ENCODE measurements at regions not wholly inside any gene's neighbourhood (a gene's known extent, or its start where the extent isn't known, plus 50 kb on each side); places are given as distances from the start of the nearest gene placed in this dataset.

- Histone ChIP-seq H3K4me1 (ENCODE audit: control insufficient read depth in 1 of 2, insufficient read depth in 2 of 2, low read length in 2 of 2) (no peaks in the 10 kb centered on the region), H3K27ac (ENCODE audit: low read depth in 1 of 2, low read length in 2 of 2) (no peak overlapping the region), H3K9me3 (ENCODE audit: control insufficient read depth, low read length) (peaks cover 1% of the 10 kb centered on the region), H3K36me3 (ENCODE audit: control insufficient read depth in 1 of 2, insufficient read depth in 2 of 2, low read length in 1 of 2) (no peaks in the 10 kb centered on the region), H3K4me3 (ENCODE audit: low read length in 2 of 2) (no peak overlapping the region), H3K27me3 (ENCODE audit: control insufficient read depth in 1 of 2, insufficient read depth in 2 of 2, low read length in 1 of 2) (no peaks in the 10 kb centered on the region)
- ATAC-seq (ENCODE audit: low FRiP score) (no peak), DNase-seq (no peak)
- 87% methylated on average over 5 of the region's 5 CpGs for WGBS, 2 donors
- intact Hi-C loops (cut with DNase I) = no loop called here
These were observed 669.1 kb downstream of the GALR1 start for GRCh38 chr18:77918730-77919129.

- Histone ChIP-seq H3K4me1 (ENCODE audit: control insufficient read depth in 1 of 2, insufficient read depth in 2 of 2, low read length in 2 of 2) (no peaks in the 10 kb centered on the region), H3K4me3 (ENCODE audit: low read length in 2 of 2) (no peak overlapping the region), H3K36me3 (ENCODE audit: control insufficient read depth in 1 of 2, insufficient read depth in 2 of 2, low read length in 1 of 2) (no peaks in the 10 kb centered on the region), H3K27me3 (ENCODE audit: control insufficient read depth in 1 of 2, insufficient read depth in 2 of 2, low read length in 1 of 2) (no peaks in the 10 kb centered on the region), H3K9me3 (ENCODE audit: control insufficient read depth, low read length) (no peaks in the 10 kb centered on the region), H3K27ac (ENCODE audit: low read depth in 1 of 2, low read length in 2 of 2) (no peak overlapping the region)
- 49 to 51% methylated on average over 4 of the region's 4 CpGs for WGBS, 2 donors
- ATAC-seq (ENCODE audit: low FRiP score) (no peak), DNase-seq (no peak)
- intact Hi-C loops (cut with DNase I) = no loop called here
These were observed 670.3 kb downstream of the GALR1 start for GRCh38 chr18:77919923-77920322.

GRCh38 chr18:77935342-77935741 lies 685.7 kb downstream of the GALR1 start:
- 60 to 67% methylated on average over 1 of the region's 1 CpG for WGBS, 2 donors

GRCh38 chr18:77940566-77940965 lies 690.9 kb downstream of the GALR1 start:
- 81 to 86% methylated on average over 10 of the region's 10 CpGs for WGBS, 2 donors
- no peaks in the 10 kb centered on the region for H3K36me3 ChIP-seq (ENCODE audit: control insufficient read depth in 1 of 2, insufficient read depth in 2 of 2, low read length in 1 of 2)
- H3K4me1 ChIP-seq (ENCODE audit: control insufficient read depth in 1 of 2, insufficient read depth in 2 of 2, low read length in 2 of 2) = no peaks in the 10 kb centered on the region
- intact Hi-C loops (cut with DNase I) = no loop called here
- DNase-seq (no peak), ATAC-seq (ENCODE audit: low FRiP score) (no peak)
- H3K9me3 ChIP-seq (ENCODE audit: control insufficient read depth, low read length) = peaks cover 1% of the 10 kb centered on the region
- no peak overlapping the region for H3K27ac ChIP-seq (ENCODE audit: low read depth in 1 of 2, low read length in 2 of 2)
- H3K4me3 ChIP-seq (ENCODE audit: low read length in 2 of 2) = no peak overlapping the region
- peaks cover 0 to 2% of the 10 kb centered on the region in 2 donors for H3K27me3 ChIP-seq (ENCODE audit: control insufficient read depth in 1 of 2, insufficient read depth in 2 of 2, low read length in 1 of 2)

More at GRCh38 chr18:77935342-77935741, 685.7 kb downstream of the GALR1 start:
- intact Hi-C loops (cut with DNase I) = no loop called here
- Histone ChIP-seq H3K27me3 (ENCODE audit: control insufficient read depth in 1 of 2, insufficient read depth in 2 of 2, low read length in 1 of 2) (peaks cover 0 to 2% of the 10 kb centered on the region in 2 donors), H3K4me1 (ENCODE audit: control insufficient read depth in 1 of 2, insufficient read depth in 2 of 2, low read length in 2 of 2) (no peaks in the 10 kb centered on the region), H3K36me3 (ENCODE audit: control insufficient read depth in 1 of 2, insufficient read depth in 2 of 2, low read length in 1 of 2) (no peaks in the 10 kb centered on the region), H3K9me3 (ENCODE audit: control insufficient read depth, low read length) (peaks cover 1% of the 10 kb centered on the region), H3K27ac (ENCODE audit: low read depth in 1 of 2, low read length in 2 of 2) (no peak overlapping the region), H3K4me3 (ENCODE audit: low read length in 2 of 2) (no peak overlapping the region)
- ATAC-seq (ENCODE audit: low FRiP score) = no peak
- DNase-seq = no peak

GRCh38 chr18:77944533-77944932 lies 694.9 kb downstream of the GALR1 start:
- Histone ChIP-seq H3K27ac (ENCODE audit: low read depth in 1 of 2, low read length in 2 of 2) (no peak overlapping the region), H3K4me3 (ENCODE audit: low read length in 2 of 2) (no peak overlapping the region), H3K36me3 (ENCODE audit: control insufficient read depth in 1 of 2, insufficient read depth in 2 of 2, low read length in 1 of 2) (no peaks in the 10 kb centered on the region), H3K27me3 (ENCODE audit: control insufficient read depth in 1 of 2, insufficient read depth in 2 of 2, low read length in 1 of 2) (no peaks in the 10 kb centered on the region), H3K9me3 (ENCODE audit: control insufficient read depth, low read length) (no peaks in the 10 kb centered on the region), H3K4me1 (ENCODE audit: control insufficient read depth in 1 of 2, insufficient read depth in 2 of 2, low read length in 2 of 2) (no peaks in the 10 kb centered on the region)
- DNase-seq = no peak
- intact Hi-C loops (cut with DNase I) = no loop called here
- ATAC-seq (ENCODE audit: low FRiP score) = no peak
- 80 to 83% methylated on average over 7 of the region's 7 CpGs for WGBS, 2 donors

GRCh38 chr18:77948567-77948966 lies 698.9 kb downstream of the GALR1 start:
- no peaks in the 10 kb centered on the region for H3K4me1 ChIP-seq (ENCODE audit: control insufficient read depth in 1 of 2, insufficient read depth in 2 of 2, low read length in 2 of 2)
- no peaks in the 10 kb centered on the region for H3K27me3 ChIP-seq (ENCODE audit: control insufficient read depth in 1 of 2, insufficient read depth in 2 of 2, low read length in 1 of 2)
- no peaks in the 10 kb centered on the region for H3K36me3 ChIP-seq (ENCODE audit: control insufficient read depth in 1 of 2, insufficient read depth in 2 of 2, low read length in 1 of 2)
- no peak overlapping the region for H3K4me3 ChIP-seq (ENCODE audit: low read length in 2 of 2)
- no peak overlapping the region for H3K27ac ChIP-seq (ENCODE audit: low read depth in 1 of 2, low read length in 2 of 2)
- WGBS, 2 donors = 31 to 48% methylated on average over 2 of the region's 2 CpGs
- no peaks in the 10 kb centered on the region for H3K9me3 ChIP-seq (ENCODE audit: control insufficient read depth, low read length)
- DNase-seq (no peak), ATAC-seq (ENCODE audit: low FRiP score) (no peak)
- intact Hi-C loops (cut with DNase I) = no loop called here

- no peak overlapping the region for H3K27ac ChIP-seq (ENCODE audit: low read depth in 1 of 2, low read length in 2 of 2)
- ATAC-seq (ENCODE audit: low FRiP score) = no peak
- intact Hi-C loops (cut with DNase I) = no loop called here
- H3K4me1 ChIP-seq (ENCODE audit: control insufficient read depth in 1 of 2, insufficient read depth in 2 of 2, low read length in 2 of 2) = no peaks in the 10 kb centered on the region
- no peak for DNase-seq
- H3K27me3 ChIP-seq (ENCODE audit: control insufficient read depth in 1 of 2, insufficient read depth in 2 of 2, low read length in 1 of 2) = no peaks in the 10 kb centered on the region
- no peak overlapping the region for H3K4me3 ChIP-seq (ENCODE audit: low read length in 2 of 2)
- WGBS, 2 donors = 38 to 58% methylated on average over 7 of the region's 7 CpGs
- no peaks in the 10 kb centered on the region for H3K36me3 ChIP-seq (ENCODE audit: control insufficient read depth in 1 of 2, insufficient read depth in 2 of 2, low read length in 1 of 2)
- H3K9me3 ChIP-seq (ENCODE audit: control insufficient read depth, low read length) = no peaks in the 10 kb centered on the region
These were observed 699.8 kb downstream of the GALR1 start for GRCh38 chr18:77949355-77949973.

- Histone ChIP-seq H3K4me3 (ENCODE audit: low read length in 2 of 2) (no peak overlapping the region), H3K27ac (ENCODE audit: low read depth in 1 of 2, low read length in 2 of 2) (no peak overlapping the region), H3K9me3 (ENCODE audit: control insufficient read depth, low read length) (no peaks in the 10 kb centered on the region), H3K27me3 (ENCODE audit: control insufficient read depth in 1 of 2, insufficient read depth in 2 of 2, low read length in 1 of 2) (no peaks in the 10 kb centered on the region), H3K4me1 (ENCODE audit: control insufficient read depth in 1 of 2, insufficient read depth in 2 of 2, low read length in 2 of 2) (no peaks in the 10 kb centered on the region), H3K36me3 (ENCODE audit: control insufficient read depth in 1 of 2, insufficient read depth in 2 of 2, low read length in 1 of 2) (no peaks in the 10 kb centered on the region)
- ATAC-seq (ENCODE audit: low FRiP score) = no peak
- WGBS, 2 donors = 72 to 85% methylated on average over 1 of the region's 1 CpG
- DNase-seq = no peak
- intact Hi-C loops (cut with DNase I) = no loop called here
These were observed 709.6 kb downstream of the GALR1 start for GRCh38 chr18:77959248-77959647.

- no peaks in the 10 kb centered on the region for H3K4me1 ChIP-seq (ENCODE audit: control insufficient read depth in 1 of 2, insufficient read depth in 2 of 2, low read length in 2 of 2)
- no peaks in the 10 kb centered on the region for H3K9me3 ChIP-seq (ENCODE audit: control insufficient read depth, low read length)
- 55% methylated on average over 7 of the region's 7 CpGs for WGBS, 2 donors
- H3K27ac ChIP-seq (ENCODE audit: low read depth in 1 of 2, low read length in 2 of 2) = no peak overlapping the region
- DNase-seq (no peak), ATAC-seq (ENCODE audit: low FRiP score) (no peak)
- intact Hi-C loops (cut with DNase I) = no loop called here
- no peaks in the 10 kb centered on the region for H3K36me3 ChIP-seq (ENCODE audit: control insufficient read depth in 1 of 2, insufficient read depth in 2 of 2, low read length in 1 of 2)
- H3K4me3 ChIP-seq (ENCODE audit: low read length in 2 of 2) = no peak overlapping the region
- H3K27me3 ChIP-seq (ENCODE audit: control insufficient read depth in 1 of 2, insufficient read depth in 2 of 2, low read length in 1 of 2) = no peaks in the 10 kb centered on the region
These were observed 711.3 kb downstream of the GALR1 start for GRCh38 chr18:77960791-77961410.

All from aorta (tissue), 5 donors.